ENCODE measurements at regions not wholly inside any gene's neighbourhood (a gene's known extent, or its start where the extent isn't known, plus 50 kb on each side); places are given as distances from the start of the nearest gene placed in this dataset.

- no peak for ATAC-seq
- TF ChIP-seq ZFP30 (CRISPR knock-in tag; IDR thresholded peaks at IDR 0.05) = no peak
- no peak for TF ChIP-seq ZNF70 (CRISPR knock-in tag; IDR thresholded peaks at IDR 0.05)
- no peak for TF ChIP-seq SNAI2 (CRISPR knock-in tag; IDR thresholded peaks at IDR 0.05)
- TF ChIP-seq CSDC2 (CRISPR knock-in tag; IDR thresholded peaks at IDR 0.05) = no peak
Observed at GRCh38 chr3:177439694-177440269, 242.5 kb upstream of the TBL1XR1 start.

- no peak for ATAC-seq
- TF ChIP-seq ZC3H10 (CRISPR knock-in tag; IDR thresholded peaks at IDR 0.05) = no peak
- TF ChIP-seq ARNTL (CRISPR knock-in tag; IDR thresholded peaks at IDR 0.05; ENCODE audit: borderline replicate concordance, low read depth) = no peak
- TF ChIP-seq CREB5 (CRISPR knock-in tag; IDR thresholded peaks at IDR 0.05; ENCODE audit: low read depth) = no peak
- TF ChIP-seq SNAI2 (CRISPR knock-in tag; IDR thresholded peaks at IDR 0.05) = no peak
- TF ChIP-seq ZNF70 (CRISPR knock-in tag; IDR thresholded peaks at IDR 0.05) = no peak
- no peak for TF ChIP-seq GLIS3 (CRISPR knock-in tag; IDR thresholded peaks at IDR 0.05)
- TF ChIP-seq CSRNP3 (CRISPR knock-in tag; IDR thresholded peaks at IDR 0.05) = no peak
- no peak for TF ChIP-seq TSHZ2 (CRISPR knock-in tag; IDR thresholded peaks at IDR 0.05)
- no peak for TF ChIP-seq ZFP30 (CRISPR knock-in tag; IDR thresholded peaks at IDR 0.05)
- no peak for TF ChIP-seq PATZ1 (CRISPR knock-in tag; IDR thresholded peaks at IDR 0.05; ENCODE audit: borderline replicate concordance)
- no peak for TF ChIP-seq PPARA (CRISPR knock-in tag; IDR thresholded peaks at IDR 0.05; ENCODE audit: borderline replicate concordance)
- TF ChIP-seq CSDC2 (CRISPR knock-in tag; IDR thresholded peaks at IDR 0.05) = no peak
- no peak for TF ChIP-seq RARB (CRISPR knock-in tag; IDR thresholded peaks at IDR 0.05)
- no peak for TF ChIP-seq ISL1 (CRISPR knock-in tag; IDR thresholded peaks at IDR 0.05)
- TF ChIP-seq TOX (CRISPR knock-in tag; IDR thresholded peaks at IDR 0.05; ENCODE audit: borderline replicate concordance) = no peak
- no peak for TF ChIP-seq ZNF565 (CRISPR knock-in tag; conservative IDR thresholded peaks at IDR 0.05; ENCODE audit: low read depth)
- TF ChIP-seq ZNF8 (CRISPR knock-in tag; IDR thresholded peaks at IDR 0.05) = no peak
- no peak for TF ChIP-seq ESRRG (CRISPR knock-in tag; IDR thresholded peaks at IDR 0.05)
Observed at GRCh38 chr3:177440456-177441104, 243.3 kb upstream of the TBL1XR1 start.

- ATAC-seq = no peak
- TF ChIP-seq ZFP30 (CRISPR knock-in tag; IDR thresholded peaks at IDR 0.05) (no peak), RARB (CRISPR knock-in tag; IDR thresholded peaks at IDR 0.05) (no peak), GLIS3 (CRISPR knock-in tag; IDR thresholded peaks at IDR 0.05) (no peak), BACH2 (CRISPR knock-in tag; IDR thresholded peaks at IDR 0.05; ENCODE audit: borderline replicate concordance) (no peak), CSDC2 (CRISPR knock-in tag; IDR thresholded peaks at IDR 0.05) (no peak), SNAI2 (CRISPR knock-in tag; IDR thresholded peaks at IDR 0.05) (no peak), PATZ1 (CRISPR knock-in tag; IDR thresholded peaks at IDR 0.05; ENCODE audit: borderline replicate concordance) (no peak), ISL1 (CRISPR knock-in tag; IDR thresholded peaks at IDR 0.05) (no peak), ZNF565 (CRISPR knock-in tag; conservative IDR thresholded peaks at IDR 0.05; ENCODE audit: low read depth) (no peak), ESRRG (CRISPR knock-in tag; IDR thresholded peaks at IDR 0.05) (no peak), TSHZ2 (CRISPR knock-in tag; IDR thresholded peaks at IDR 0.05) (no peak)
Observed at GRCh38 chr3:177441276-177441812, 244.1 kb upstream of the TBL1XR1 start.

All from SK-N-SH treated with all-trans-retinoic acid at 6 μM for 48 hours (cell line).